HL-60 (cell line): ENCODE measurements at regions not wholly inside any gene's neighbourhood (a gene's known extent, or its start where the extent isn't known, plus 50 kb on each side); places are given as distances from the start of the nearest gene placed in this dataset.

Experiments used
- DNase-seq, 2 experiments: peaks; one replicate each; pipeline ENCODE4 v3.0.0-alpha.2; 2010 to 2020; ENCODE audit warnings: low read depth in 1 of 2, low spot score in 1 of 2
- H3K27ac ChIP-seq: fragments of 250-450 bp; sonication (Bioruptor Pico); replicated peaks from 2 replicates; pipeline ENCODE4 v1.5.1; 2020; ENCODE audit warnings: mild to moderate bottlenecking, moderate library complexity
- H3K27me3 ChIP-seq: fragments of 250-450 bp; sonication (Bioruptor Pico); 2 replicates; pipeline ENCODE4 v1.5.1; 2021; ENCODE audit warnings: mild to moderate bottlenecking, moderate library complexity; ENCODE audit not compliant: insufficient read depth, poor library complexity, severe bottlenecking
- H3K4me3 ChIP-seq: replicated peaks from 2 replicates; pipeline ENCODE4 v1.5.1; 2011; ENCODE audit warnings: mild to moderate bottlenecking, control low read depth, low read length; ENCODE audit not compliant: insufficient read depth
- CTCF ChIP-seq: IDR thresholded peaks from one replicate; pipeline ENCODE4 v1.5.1; 2011; ENCODE audit warnings: low read length, control low read depth, inconsistent platforms; ENCODE audit not compliant: insufficient read depth
- GABPA ChIP-seq: IDR thresholded peaks from 2 replicates; pipeline ENCODE4 v1.6.1; 2012; ENCODE audit warnings: low read depth
- POLR2AphosphoS5 ChIP-seq: IDR thresholded peaks from 2 replicates; pipeline ENCODE4 v1.6.1; 2012; ENCODE audit warnings: low read depth
- REST ChIP-seq: IDR thresholded peaks from 2 replicates; pipeline ENCODE4 v1.6.1; 2012; ENCODE audit warnings: low read depth; ENCODE audit not compliant: insufficient replicate concordance
- SPI1 ChIP-seq: IDR thresholded peaks from 2 replicates; pipeline ENCODE4 v1.6.1; 2012; ENCODE audit warnings: low read depth, mild to moderate bottlenecking, borderline replicate concordance

- Histone ChIP-seq H3K4me3 (no peak overlapping the region), H3K27me3 (no peaks in the 10 kb centered on the region), H3K27ac (no peak overlapping the region)
- DNase-seq, result no peak
- TF ChIP-seq POLR2AphosphoS5, result no peak
- no peak for TF ChIP-seq CTCF
- TF ChIP-seq SPI1, result no peak
- no peak for TF ChIP-seq REST
- no peak for TF ChIP-seq GABPA
These were observed 87.0 kb upstream of the UBL3 start for GRCh38 chr13:29937379-29937778.

GRCh38 chr13:29936956-29937355, 86.5 kb upstream of the UBL3 start:
- DNase-seq, result no peak

More at GRCh38 chr13:29936956-29937355, 86.5 kb upstream of the UBL3 start:
- no peaks in the 10 kb centered on the region for H3K27me3 ChIP-seq
- no peak overlapping the region for H3K4me3 ChIP-seq
- H3K27ac ChIP-seq, result no peak overlapping the region
- TF ChIP-seq GABPA (no peak), REST (no peak), POLR2AphosphoS5 (no peak), SPI1 (no peak), CTCF (no peak)
